ES-I3 (cell line): ENCODE measurements at regions not wholly inside any gene's neighbourhood (a gene's known extent, or its start where the extent isn't known, plus 50 kb on each side); places are given as distances from the start of the nearest gene placed in this dataset.
"Not testable (repeated sequence)": the region's sequence is repeated elsewhere in the genome, so short reads cannot be mapped to it uniquely, and the experiment has no call there.

Experiments
- H3K36me3 ChIP-seq: 2 replicates; pipeline ENCODE4 v1.6.1; 2013; ENCODE audit warnings: mild to moderate bottlenecking, low read length, control low read depth, moderate library complexity; ENCODE audit not compliant: insufficient read depth
- H3K4me1 ChIP-seq: 2 replicates; pipeline ENCODE4 v1.6.1; 2013; ENCODE audit warnings: mild to moderate bottlenecking, control low read depth, low read length; ENCODE audit not compliant: insufficient read depth
- H3K9ac ChIP-seq: 2 replicates; pipeline ENCODE4 v1.6.1; 2013; ENCODE audit warnings: low read depth, mild to moderate bottlenecking, low read length, moderate library complexity
- H3K9me3 ChIP-seq: 2 replicates; pipeline ENCODE4 v1.6.1; 2013; ENCODE audit warnings: mild to moderate bottlenecking, low read length, moderate library complexity; ENCODE audit not compliant: control insufficient read depth, insufficient read depth

- H3K4me1 ChIP-seq, H3K36me3 ChIP-seq, H3K9me3 ChIP-seq, H3K9ac ChIP-seq: not testable (repeated sequence)
These were observed 150.1 kb downstream of the PTPRU start for GRCh38 chr1:29386453-29386852.

- H3K36me3 ChIP-seq, result no peaks in the 10 kb centered on the region
- peaks cover 5% of the 10 kb centered on the region for H3K4me1 ChIP-seq
- no peak overlapping the region for H3K9ac ChIP-seq
- H3K9me3 ChIP-seq, result no peaks in the 10 kb centered on the region
These were observed 149.6 kb downstream of the PTPRU start for GRCh38 chr1:29385966-29386365.

GRCh38 chr1:29384496-29385015 is 148.2 kb downstream of the PTPRU start:
- Histone ChIP-seq H3K9ac (no peak overlapping the region), H3K9me3 (no peaks in the 10 kb centered on the region; the same call in 1 of the 2 replicates), H3K4me1 (peaks cover 5% of the 10 kb centered on the region), H3K36me3 (no peaks in the 10 kb centered on the region)

- Histone ChIP-seq H3K9ac (no peak overlapping the region), H3K36me3 (no peaks in the 10 kb centered on the region), H3K9me3 (peaks cover 2% of the 10 kb centered on the region), H3K4me1 (peaks cover 5% of the 10 kb centered on the region)
These were observed 147.5 kb downstream of the PTPRU start for GRCh38 chr1:29383746-29384371.

- no peaks in the 10 kb centered on the region for H3K36me3 ChIP-seq
- peaks cover 5% of the 10 kb centered on the region for H3K4me1 ChIP-seq
- H3K9me3 ChIP-seq, result peaks cover 10% of the 10 kb centered on the region
- H3K9ac ChIP-seq, result no peak overlapping the region
These were observed 146.8 kb downstream of the PTPRU start for GRCh38 chr1:29382851-29383745.

- peaks cover 10% of the 10 kb centered on the region for H3K9me3 ChIP-seq
These were observed 145.1 kb downstream of the PTPRU start for GRCh38 chr1:29381426-29381825.

GRCh38 chr1:29380532-29380931 is 144.2 kb downstream of the PTPRU start:
- Histone ChIP-seq H3K36me3 (no peaks in the 10 kb centered on the region), H3K4me1 (peaks cover 5% of the 10 kb centered on the region), H3K9me3 (peaks cover 10% of the 10 kb centered on the region), H3K9ac (no peak overlapping the region)

More at GRCh38 chr1:29381426-29381825, 145.1 kb downstream of the PTPRU start:
- Histone ChIP-seq H3K36me3 (no peaks in the 10 kb centered on the region), H3K4me1 (peaks cover 5% of the 10 kb centered on the region), H3K9ac (no peak overlapping the region)

- Histone ChIP-seq H3K36me3 (no peaks in the 10 kb centered on the region), H3K9ac (no peak overlapping the region), H3K9me3 (peaks cover 10% of the 10 kb centered on the region), H3K4me1 (peaks cover 5% of the 10 kb centered on the region)
These were observed 143.2 kb downstream of the PTPRU start for GRCh38 chr1:29379443-29380073.
